ENCODE measurements at regions not wholly inside any gene's neighbourhood (a gene's known extent, or its start where the extent isn't known, plus 50 kb on each side); places are given as distances from the start of the nearest gene placed in this dataset.

- Histone ChIP-seq H3K27ac (ENCODE audit: low read depth, low read length) (no peak overlapping the region), H2BK15ac (ENCODE audit: low read length) (no peak overlapping the region), H3K4me1 (replicated peaks in 1 of 4; ENCODE audit: control insufficient read depth in 3 of 4, insufficient read depth in 4 of 4, low read length in 3 of 4) (0 out of 7 replicates have a peak, but pooled peaks cover 0 to under 1% (median 0%) of the 10 kb centered on the region in 4 experiments), H3K14ac (ENCODE audit: insufficient read length) (no peak overlapping the region), H3K79me2 (ENCODE audit: control insufficient read depth in 1 of 2, insufficient read depth in 2 of 2, low read length in 2 of 2) (no peaks in the 10 kb centered on the region), H3K9ac (replicated peaks in 1 of 4; ENCODE audit: extremely low read depth in 1 of 4, low read depth in 3 of 4, low read length in 3 of 4) (no peak overlapping the region), H4K5ac (ENCODE audit: insufficient read length, low read depth, low read length) (no peak overlapping the region), H2BK20ac (ENCODE audit: low read length) (no peak overlapping the region), H2AFZ (ENCODE audit: low read length) (no peak overlapping the region), H3K36me3 (ENCODE audit: control insufficient read depth in 2 of 4, insufficient read depth in 4 of 4, low read length in 3 of 4) (no peaks in the 10 kb centered on the region; a peak in 1 of 8 replicates), H3K23me2 (ENCODE audit: low read depth, low read length) (no peaks in the 10 kb centered on the region), H4K91ac (replicated peaks; ENCODE audit: insufficient read length, low read length) (no peak overlapping the region), H4K20me1 (replicated peaks in 1 of 2; ENCODE audit: control insufficient read depth in 1 of 2, insufficient read depth in 2 of 2, low read length in 2 of 2) (no peaks in the 10 kb centered on the region), H2AK5ac (ENCODE audit: low read depth, low read length) (no peak overlapping the region), H3K27me3 (replicated peaks in 1 of 4; ENCODE audit: control insufficient read depth in 3 of 4, extremely low read depth in 1 of 4, insufficient read depth in 3 of 4, low read length in 3 of 4) (no peaks in the 10 kb centered on the region), H3K79me1 (ENCODE audit: low read depth, low read length) (no peaks in the 10 kb centered on the region), H3K4ac (replicated peaks; ENCODE audit: insufficient read length, low read depth, low read length) (no peak overlapping the region), H3K23ac (ENCODE audit: insufficient read length) (no peak overlapping the region), H3K56ac (replicated peaks; ENCODE audit: insufficient read length, low read depth, low read length) (no peak overlapping the region), H2BK12ac (ENCODE audit: low read depth, low read length) (no peak overlapping the region), H3K18ac (ENCODE audit: extremely low read depth, low read length) (no peak overlapping the region), H3K4me2 (ENCODE audit: insufficient read depth in 1 of 2, low read depth in 2 of 2, low read length in 2 of 2) (no peak overlapping the region), H4K8ac (ENCODE audit: extremely low read depth, insufficient read depth, low read length) (no peak overlapping the region), H3K9me3 (ENCODE audit: insufficient read depth in 2 of 2, low read depth in 1 of 2, low read length in 1 of 2) (no peaks in the 10 kb centered on the region), H3K4me3 (ENCODE audit: extremely low read depth in 1 of 4, insufficient read depth in 2 of 4, low read depth in 3 of 4, low read length in 4 of 4) (no peak overlapping the region), H2BK120ac (replicated peaks; ENCODE audit: low read depth, low read length) (no peak overlapping the region), H2BK5ac (ENCODE audit: low read depth, low read length) (no peak overlapping the region)
- DNase-seq (ENCODE audit: low read depth in 1 of 2, low spot score in 2 of 2), result no peak
- TF ChIP-seq SAP30 (IDR thresholded peaks at IDR 0.05; ENCODE audit: insufficient read depth, insufficient replicate concordance, low read length) (no peak), POU5F1 (IDR thresholded peaks at IDR 0.05; ENCODE audit: low read depth, low read length) (no peak), BACH1 (IDR thresholded peaks at IDR 0.05; ENCODE audit: low read length) (no peak), TAF7 (optimal IDR thresholded peaks at IDR 0.05; ENCODE audit: borderline replicate concordance, low read depth, low read length) (no peak)
- ChIA-PET CTCF (ENCODE audit: partially characterized antibody) (interaction anchor here (1.7 kb wide), 1 partner anchor 75 kb away, joined by 4 read pairs; no protein-coding TSS in a partner anchor), POLR2A (ENCODE audit: partially characterized antibody) (no interaction called here)
- no peak for FAIRE-seq
Measured at GRCh38 chr3:118473343-118473742, 561.3 kb downstream of the IGSF11 start.
